Middle frontal gyrus (tissue), 1 donor: ENCODE measurements at regions not wholly inside any gene's neighbourhood (a gene's known extent, or its start where the extent isn't known, plus 50 kb on each side); places are given as distances from the start of the nearest gene placed in this dataset.

Experiments
- DNase-seq: peaks from one replicate; pipeline ENCODE4 v3.0.0-alpha.2; 2015; ENCODE audit warnings: low spot score; ENCODE audit errors: extremely low spot score

GRCh38 chr5:109533751-109534272 lies 124.0 kb upstream of the PJA2 start:
- DNase-seq = no peak

GRCh38 chr5:109532773-109533364 lies 123.1 kb upstream of the PJA2 start:
- DNase-seq = no peak

GRCh38 chr5:109531262-109531661 lies 121.5 kb upstream of the PJA2 start:
- no peak for DNase-seq

- no peak for DNase-seq
Measured at GRCh38 chr5:109529987-109530386, 120.2 kb upstream of the PJA2 start.

GRCh38 chr5:109529520-109529919 lies 119.7 kb upstream of the PJA2 start:
- no peak for DNase-seq

GRCh38 chr5:109524555-109524954 lies 114.8 kb upstream of the PJA2 start:
- DNase-seq = no peak

- no peak for DNase-seq
Measured at GRCh38 chr5:109524026-109524425, 114.3 kb upstream of the PJA2 start.

- no peak for DNase-seq
Measured at GRCh38 chr5:109522404-109522803, 112.6 kb upstream of the PJA2 start.

GRCh38 chr5:109519416-109519815 lies 109.6 kb upstream of the PJA2 start:
- DNase-seq = no peak

GRCh38 chr5:109516390-109516789 lies 106.6 kb upstream of the PJA2 start:
- DNase-seq = no peak

- no peak for DNase-seq
Measured at GRCh38 chr5:109511980-109512734, 102.4 kb upstream of the PJA2 start.

- no peak for DNase-seq
Measured at GRCh38 chr5:109506556-109506955, 96.8 kb upstream of the PJA2 start.

GRCh38 chr5:109496112-109496511 lies 86.3 kb upstream of the PJA2 start:
- DNase-seq = no peak

- DNase-seq = no peak
Measured at GRCh38 chr5:109487753-109488420, 78.1 kb upstream of the PJA2 start.

- no peak for DNase-seq
Measured at GRCh38 chr5:109486200-109486804, 76.5 kb upstream of the PJA2 start.

GRCh38 chr5:109485030-109485429 lies 75.3 kb upstream of the PJA2 start:
- DNase-seq = no peak

GRCh38 chr5:109484597-109484996 lies 74.8 kb upstream of the PJA2 start:
- DNase-seq = no peak

GRCh38 chr5:109483395-109483971 lies 73.7 kb upstream of the PJA2 start:
- no peak for DNase-seq

- no peak for DNase-seq
Measured at GRCh38 chr5:109482748-109483147, 73.0 kb upstream of the PJA2 start.

- no peak for DNase-seq
Measured at GRCh38 chr5:109479260-109479860, 69.6 kb upstream of the PJA2 start.

- DNase-seq = no peak
Measured at GRCh38 chr5:109478830-109479229, 69.1 kb upstream of the PJA2 start.
